ENCODE measurements at regions not wholly inside any gene's neighbourhood (a gene's known extent, or its start where the extent isn't known, plus 50 kb on each side); places are given as distances from the start of the nearest gene placed in this dataset.

DNA sequence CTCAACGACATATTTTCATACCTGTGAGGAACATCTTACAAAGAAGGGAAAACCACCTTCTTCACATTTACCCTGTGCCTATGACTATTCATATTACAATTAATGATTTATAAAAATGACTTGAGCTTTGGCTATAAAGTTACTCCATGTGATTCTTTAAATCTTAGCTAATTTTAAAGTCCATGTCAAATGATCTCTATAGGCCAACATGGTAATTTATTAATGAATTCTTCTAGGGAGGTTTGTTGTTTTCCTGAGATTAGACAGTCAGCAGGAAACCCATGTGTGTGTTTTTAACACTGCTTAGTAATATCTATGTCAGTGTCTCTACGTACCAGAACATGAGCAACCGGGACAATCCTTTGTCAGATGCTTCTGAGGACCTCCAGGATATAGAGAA is 307.3 kb downstream of the IPMK start:
- TF ChIP-seq, protein P1, sequence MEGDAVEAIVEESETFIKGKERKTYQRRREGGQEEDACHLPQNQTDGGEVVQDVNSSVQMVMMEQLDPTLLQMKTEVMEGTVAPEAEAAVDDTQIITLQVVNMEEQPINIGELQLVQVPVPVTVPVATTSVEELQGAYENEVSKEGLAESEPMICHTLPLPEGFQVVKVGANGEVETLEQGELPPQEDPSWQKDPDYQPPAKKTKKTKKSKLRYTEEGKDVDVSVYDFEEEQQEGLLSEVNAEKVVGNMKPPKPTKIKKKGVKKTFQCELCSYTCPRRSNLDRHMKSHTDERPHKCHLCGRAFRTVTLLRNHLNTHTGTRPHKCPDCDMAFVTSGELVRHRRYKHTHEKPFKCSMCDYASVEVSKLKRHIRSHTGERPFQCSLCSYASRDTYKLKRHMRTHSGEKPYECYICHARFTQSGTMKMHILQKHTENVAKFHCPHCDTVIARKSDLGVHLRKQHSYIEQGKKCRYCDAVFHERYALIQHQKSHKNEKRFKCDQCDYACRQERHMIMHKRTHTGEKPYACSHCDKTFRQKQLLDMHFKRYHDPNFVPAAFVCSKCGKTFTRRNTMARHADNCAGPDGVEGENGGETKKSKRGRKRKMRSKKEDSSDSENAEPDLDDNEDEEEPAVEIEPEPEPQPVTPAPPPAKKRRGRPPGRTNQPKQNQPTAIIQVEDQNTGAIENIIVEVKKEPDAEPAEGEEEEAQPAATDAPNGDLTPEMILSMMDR (IDR thresholded peaks at IDR 0.05; ENCODE audit: low read depth, low read length), result no peak
- no peak for TF ChIP-seq EZH2phosphoT487 (IDR thresholded peaks at IDR 0.05; ENCODE audit: low read depth)

All from OCI-LY3 (cell line).